ENCODE measurements at regions not wholly inside any gene's neighbourhood (a gene's known extent, or its start where the extent isn't known, plus 50 kb on each side); places are given as distances from the start of the nearest gene placed in this dataset.

GRCh38 chr2:58928391-58928790, 687.3 kb upstream of the FANCL start:
- DNase-seq (no peak), ATAC-seq (no peak)
- Mint-ChIP-seq H3K36me3 (ENCODE audit: low read depth) (no peaks in the 10 kb centered on the region), H3K4me1 (no peaks in the 10 kb centered on the region), H3K27ac (no peak overlapping the region), H3K4me3 (no peak overlapping the region), H3K27me3 (no peaks in the 10 kb centered on the region), H3K9me3 (no peaks in the 10 kb centered on the region)

GRCh38 chr2:58926112-58926511, 685.0 kb upstream of the FANCL start:
- H3K27ac Mint-ChIP-seq, result no peak overlapping the region
- no peak overlapping the region for H3K4me3 Mint-ChIP-seq
- ATAC-seq (no peak), DNase-seq (no peak)
- no peaks in the 10 kb centered on the region for H3K36me3 Mint-ChIP-seq (ENCODE audit: low read depth)
- no peaks in the 10 kb centered on the region for H3K4me1 Mint-ChIP-seq
- H3K9me3 Mint-ChIP-seq, result no peaks in the 10 kb centered on the region
- no peaks in the 10 kb centered on the region for H3K27me3 Mint-ChIP-seq

GRCh38 chr2:58925676-58926081, 684.6 kb upstream of the FANCL start:
- Mint-ChIP-seq H3K27ac (no peak overlapping the region), H3K9me3 (no peaks in the 10 kb centered on the region), H3K36me3 (ENCODE audit: low read depth) (no peaks in the 10 kb centered on the region), H3K4me3 (no peak overlapping the region), H3K27me3 (no peaks in the 10 kb centered on the region), H3K4me1 (no peaks in the 10 kb centered on the region)
- ATAC-seq (no peak), DNase-seq (no peak)

GRCh38 chr2:58923869-58924268, 682.7 kb upstream of the FANCL start:
- H3K9me3 Mint-ChIP-seq, result no peaks in the 10 kb centered on the region
- no peaks in the 10 kb centered on the region for H3K27me3 Mint-ChIP-seq
- no peaks in the 10 kb centered on the region for H3K4me1 Mint-ChIP-seq
- H3K4me3 Mint-ChIP-seq, result no peak overlapping the region
- no peak for DNase-seq
- H3K36me3 Mint-ChIP-seq (ENCODE audit: low read depth), result no peaks in the 10 kb centered on the region
- H3K27ac Mint-ChIP-seq, result no peak overlapping the region
- no peak for ATAC-seq

GRCh38 chr2:58922245-58922644, 681.1 kb upstream of the FANCL start:
- ATAC-seq, result no peak
- no peaks in the 10 kb centered on the region for H3K4me1 Mint-ChIP-seq
- H3K36me3 Mint-ChIP-seq (ENCODE audit: low read depth), result no peaks in the 10 kb centered on the region
- H3K9me3 Mint-ChIP-seq, result no peaks in the 10 kb centered on the region
- H3K27me3 Mint-ChIP-seq, result no peaks in the 10 kb centered on the region
- H3K27ac Mint-ChIP-seq, result no peak overlapping the region
- DNase-seq, result no peak
- H3K4me3 Mint-ChIP-seq, result no peak overlapping the region

GRCh38 chr2:58921676-58922075, 680.6 kb upstream of the FANCL start:
- H3K27me3 Mint-ChIP-seq, result no peaks in the 10 kb centered on the region
- no peaks in the 10 kb centered on the region for H3K36me3 Mint-ChIP-seq (ENCODE audit: low read depth)
- no peak for ATAC-seq
- H3K27ac Mint-ChIP-seq, result no peak overlapping the region
- no peak for DNase-seq
- H3K9me3 Mint-ChIP-seq, result no peaks in the 10 kb centered on the region
- no peak overlapping the region for H3K4me3 Mint-ChIP-seq
- H3K4me1 Mint-ChIP-seq, result no peaks in the 10 kb centered on the region

- no peaks in the 10 kb centered on the region for H3K4me1 Mint-ChIP-seq
- H3K4me3 Mint-ChIP-seq, result no peak overlapping the region
- ATAC-seq (no peak), DNase-seq (no peak)
- no peaks in the 10 kb centered on the region for H3K36me3 Mint-ChIP-seq (ENCODE audit: low read depth)
- no peaks in the 10 kb centered on the region for H3K9me3 Mint-ChIP-seq
- H3K27me3 Mint-ChIP-seq, result no peaks in the 10 kb centered on the region
- no peak overlapping the region for H3K27ac Mint-ChIP-seq
Observed at GRCh38 chr2:58920001-58920400, 678.9 kb upstream of the FANCL start.

- no peaks in the 10 kb centered on the region for H3K36me3 Mint-ChIP-seq (ENCODE audit: low read depth)
- ATAC-seq (no peak), DNase-seq (no peak)
- no peak overlapping the region for H3K4me3 Mint-ChIP-seq
- H3K4me1 Mint-ChIP-seq, result no peaks in the 10 kb centered on the region
- no peak overlapping the region for H3K27ac Mint-ChIP-seq
- H3K9me3 Mint-ChIP-seq, result no peaks in the 10 kb centered on the region
- no peaks in the 10 kb centered on the region for H3K27me3 Mint-ChIP-seq
Observed at GRCh38 chr2:58919316-58919715, 678.2 kb upstream of the FANCL start.

GRCh38 chr2:58918141-58918540, 677.0 kb upstream of the FANCL start:
- no peaks in the 10 kb centered on the region for H3K27me3 Mint-ChIP-seq

GRCh38 chr2:58917596-58917995, 676.5 kb upstream of the FANCL start:
- H3K4me3 Mint-ChIP-seq, result no peak overlapping the region
- no peaks in the 10 kb centered on the region for H3K4me1 Mint-ChIP-seq
- ATAC-seq (no peak), DNase-seq (no peak)
- H3K27me3 Mint-ChIP-seq, result no peaks in the 10 kb centered on the region
- H3K36me3 Mint-ChIP-seq (ENCODE audit: low read depth), result no peaks in the 10 kb centered on the region
- H3K27ac Mint-ChIP-seq, result no peak overlapping the region
- H3K9me3 Mint-ChIP-seq, result no peaks in the 10 kb centered on the region

More at GRCh38 chr2:58918141-58918540, 677.0 kb upstream of the FANCL start:
- no peak overlapping the region for H3K27ac Mint-ChIP-seq
- ATAC-seq (no peak), DNase-seq (no peak)
- H3K9me3 Mint-ChIP-seq, result no peaks in the 10 kb centered on the region
- H3K36me3 Mint-ChIP-seq (ENCODE audit: low read depth), result no peaks in the 10 kb centered on the region
- H3K4me1 Mint-ChIP-seq, result no peaks in the 10 kb centered on the region
- H3K4me3 Mint-ChIP-seq, result no peak overlapping the region

- no peak for DNase-seq
- Mint-ChIP-seq H3K36me3 (ENCODE audit: low read depth) (no peaks in the 10 kb centered on the region), H3K27ac (no peak overlapping the region), H3K4me1 (no peaks in the 10 kb centered on the region), H3K9me3 (no peaks in the 10 kb centered on the region), H3K27me3 (no peaks in the 10 kb centered on the region), H3K4me3 (no peak overlapping the region)
- no peak for ATAC-seq
Observed at GRCh38 chr2:58916063-58916462, 674.9 kb upstream of the FANCL start.

GRCh38 chr2:58914733-58915505, 673.8 kb upstream of the FANCL start:
- Mint-ChIP-seq H3K4me1 (no peaks in the 10 kb centered on the region), H3K36me3 (ENCODE audit: low read depth) (no peaks in the 10 kb centered on the region), H3K27ac (no peak overlapping the region), H3K27me3 (no peaks in the 10 kb centered on the region), H3K9me3 (no peaks in the 10 kb centered on the region), H3K4me3 (no peak overlapping the region)
- DNase-seq (no peak), ATAC-seq (no peak)

- H3K4me3 Mint-ChIP-seq, result no peak overlapping the region
- ATAC-seq (no peak), DNase-seq (no peak)
- no peaks in the 10 kb centered on the region for H3K27me3 Mint-ChIP-seq
- H3K4me1 Mint-ChIP-seq, result no peaks in the 10 kb centered on the region
- H3K9me3 Mint-ChIP-seq, result no peaks in the 10 kb centered on the region
- H3K36me3 Mint-ChIP-seq (ENCODE audit: low read depth), result no peaks in the 10 kb centered on the region
- H3K27ac Mint-ChIP-seq, result no peak overlapping the region
Observed at GRCh38 chr2:58913082-58913726, 672.1 kb upstream of the FANCL start.

GRCh38 chr2:58911877-58912276, 670.8 kb upstream of the FANCL start:
- no peaks in the 10 kb centered on the region for H3K9me3 Mint-ChIP-seq
- H3K4me1 Mint-ChIP-seq, result no peaks in the 10 kb centered on the region
- no peaks in the 10 kb centered on the region for H3K27me3 Mint-ChIP-seq
- DNase-seq, result no peak
- no peak overlapping the region for H3K4me3 Mint-ChIP-seq
- no peaks in the 10 kb centered on the region for H3K36me3 Mint-ChIP-seq (ENCODE audit: low read depth)
- no peak overlapping the region for H3K27ac Mint-ChIP-seq
- ATAC-seq, result no peak

- Mint-ChIP-seq H3K4me3 (no peak overlapping the region), H3K27ac (no peak overlapping the region), H3K27me3 (no peaks in the 10 kb centered on the region), H3K36me3 (ENCODE audit: low read depth) (no peaks in the 10 kb centered on the region), H3K4me1 (no peaks in the 10 kb centered on the region), H3K9me3 (no peaks in the 10 kb centered on the region)
- no peak for ATAC-seq
- DNase-seq, result no peak
Observed at GRCh38 chr2:58908501-58909154, 667.5 kb upstream of the FANCL start.

Data from activated naive CD8-positive, alpha-beta T cell treated with anti-CD3 and anti-CD28 coated beads, Interleukin-2, amount 50 U/mL, for 24 hours (primary cell).